NCI-H2171 treated with DMSO at 0.1 percent for 48 hours (cell line): ENCODE measurements at regions not wholly inside any gene's neighbourhood (a gene's known extent, or its start where the extent isn't known, plus 50 kb on each side); places are given as distances from the start of the nearest gene placed in this dataset.
A peak's percentile ranks its signal among the peaks of the same experiment; 100 is the strongest.
"Not testable (repeated sequence)": the region's sequence is repeated elsewhere in the genome, so short reads cannot be mapped to it uniquely, and the experiment has no call there.

Source experiments
- DNase-seq: peaks from one replicate; lab custom pipeline; 2025; lab: John Stamatoyannopoulos, UW

GRCh38 chr10:65787571-65787970 lies 1138.3 kb upstream of the LRRTM3 start:
- DNase-seq: no peak

- DNase-seq: no peak
These were observed 1137.6 kb upstream of the LRRTM3 start for GRCh38 chr10:65788271-65788670.

GRCh38 chr10:65791979-65792378 lies 1133.9 kb upstream of the LRRTM3 start:
- no peak for DNase-seq

GRCh38 chr10:65793738-65794425 lies 1132.0 kb upstream of the LRRTM3 start:
- peak; percentile 14 for DNase-seq

GRCh38 chr10:65794861-65795260 lies 1131.0 kb upstream of the LRRTM3 start:
- DNase-seq: not testable (repeated sequence)

- DNase-seq: no peak
These were observed 1129.4 kb upstream of the LRRTM3 start for GRCh38 chr10:65796472-65796871.

GRCh38 chr10:65798133-65798532 lies 1127.7 kb upstream of the LRRTM3 start:
- no peak for DNase-seq

GRCh38 chr10:65802391-65802790 lies 1123.4 kb upstream of the LRRTM3 start:
- no peak for DNase-seq

GRCh38 chr10:65805511-65805910 lies 1120.3 kb upstream of the LRRTM3 start:
- DNase-seq: no peak

- DNase-seq: no peak
These were observed 1119.8 kb upstream of the LRRTM3 start for GRCh38 chr10:65805993-65806392.

GRCh38 chr10:65808687-65809333 lies 1117.0 kb upstream of the LRRTM3 start:
- no peak for DNase-seq

- DNase-seq: no peak
These were observed 1113.8 kb upstream of the LRRTM3 start for GRCh38 chr10:65811931-65812525.

- DNase-seq: no peak
These were observed 1109.3 kb upstream of the LRRTM3 start for GRCh38 chr10:65816536-65816935.

GRCh38 chr10:65818990-65819389 lies 1106.8 kb upstream of the LRRTM3 start:
- no peak for DNase-seq

GRCh38 chr10:65827359-65827758 lies 1098.5 kb upstream of the LRRTM3 start:
- DNase-seq: no peak

- no peak for DNase-seq
These were observed 1087.0 kb upstream of the LRRTM3 start for GRCh38 chr10:65838811-65839210.

- DNase-seq: no peak
These were observed 1082.6 kb upstream of the LRRTM3 start for GRCh38 chr10:65843203-65843602.

- no peak for DNase-seq
These were observed 1079.9 kb upstream of the LRRTM3 start for GRCh38 chr10:65845916-65846315.

GRCh38 chr10:65846541-65846940 lies 1079.3 kb upstream of the LRRTM3 start:
- no peak for DNase-seq

- DNase-seq: no peak
These were observed 1078.9 kb upstream of the LRRTM3 start for GRCh38 chr10:65846949-65847348.

GRCh38 chr10:65847436-65848230 lies 1078.2 kb upstream of the LRRTM3 start:
- DNase-seq: no peak

- DNase-seq: no peak
These were observed 1067.0 kb upstream of the LRRTM3 start for GRCh38 chr10:65858841-65859240.

- no peak for DNase-seq
These were observed 1064.6 kb upstream of the LRRTM3 start for GRCh38 chr10:65861249-65861648.
